Spleen (tissue), 7 donors: ENCODE measurements at regions not wholly inside any gene's neighbourhood (a gene's known extent, or its start where the extent isn't known, plus 50 kb on each side); places are given as distances from the start of the nearest gene placed in this dataset.

Source experiments
- CTCF ChIP-seq, 11 experiments: fragments of 200-600 bp in 7 of 11; fragments of 450-650 bp in 4 of 11; sonication (generic) in 4 of 11; IDR thresholded peaks in 8 of 11; conservative IDR thresholded peaks in 3 of 11; 1 replicate in 7 of 11; 2 replicates in 4 of 11; pipeline versions ENCODE4 v1.4.0 to v1.8.0; 2016 to 2021; ENCODE audit warnings: antibody characterized with exemption in 11 of 11, inconsistent platforms in 4 of 11, mild to moderate bottlenecking in 1 of 11
- POLR2A ChIP-seq, 3 donors: fragments of 450-650 bp; IDR thresholded peaks; one replicate each; pipeline ENCODE4 v1.5.1; 2017; ENCODE audit warnings: antibody characterized with exemption in 3 of 3, mild to moderate bottlenecking in 1 of 3
- donor health status: DM: no; HTN: no; CAD: no; lungs with moderate emphysema.
- donor health status: DM: no; HTN: no; CAD: no.
- donor health status: DM: no; HTN: no; CAD: no.

DNA sequence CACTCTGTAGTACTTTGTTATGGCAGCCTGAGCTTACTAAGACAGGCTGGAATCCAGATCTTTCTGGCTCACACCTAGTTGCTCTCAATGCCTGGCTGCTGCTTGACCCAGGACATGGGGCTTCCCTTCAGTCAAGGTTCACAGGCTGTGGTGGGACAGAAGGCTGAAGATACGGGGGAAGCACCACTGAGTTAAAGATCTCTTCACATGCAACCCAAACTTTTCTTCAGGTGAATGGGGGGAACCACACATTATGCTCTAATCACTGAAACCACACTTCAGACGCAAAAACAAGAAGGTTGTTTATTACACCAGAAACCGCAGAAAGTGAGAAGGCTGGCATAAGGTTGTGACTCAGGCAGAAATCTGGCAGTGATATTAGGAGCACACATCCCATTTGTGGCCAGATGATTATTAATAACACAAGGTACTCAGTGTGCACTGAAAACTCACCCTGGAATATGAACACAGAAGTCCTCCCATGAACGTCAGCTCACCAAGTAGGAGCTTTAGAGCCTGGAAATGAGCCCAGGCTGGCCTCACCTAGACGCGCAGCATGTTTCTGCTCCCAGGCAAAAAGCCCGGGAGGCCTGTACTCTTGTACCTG is 230.5 kb upstream of the CHRNA7 start:
- TF ChIP-seq CTCF (IDR thresholded peaks at IDR 0.05 in 8 of 11, conservative IDR thresholded peaks at IDR 0.05 in 3 of 11) (no peak), POLR2A (IDR thresholded peaks at IDR 0.05) (no peak)
